Activated B cell treated with CpG ODN at 0.5 μM for 24 hours (primary cell): ENCODE measurements at regions not wholly inside any gene's neighbourhood (a gene's known extent, or its start where the extent isn't known, plus 50 kb on each side); places are given as distances from the start of the nearest gene placed in this dataset.

ENCODE experiments used
- ATAC-seq: fragments of 200-7000 bp; cut with Tn5 transposase; one replicate; pipeline ENCODE4 v1.10.0; 2021; ENCODE audit warnings: low read depth, mild to moderate bottlenecking, moderate library complexity
- CTCF ChIA-PET: fragments of 350-600 bp; sonication (Branson Sonifier 250); formaldehyde crosslinking; loops from one replicate; lab custom pipeline; 2021; ENCODE audit warnings: antibody characterized with exemption; lab: Charles Lee
- POLR2A ChIA-PET: fragments of 350-600 bp; sonication (Branson Sonifier 250); formaldehyde crosslinking; loops from one replicate; lab custom pipeline; 2021; ENCODE audit warnings: antibody characterized with exemption; lab: Charles Lee
- DNase-seq: peaks from one replicate; pipeline ENCODE4 v3.0.0; 2022
- H3K27ac Mint-ChIP-seq: one replicate; pipeline ENCODE4 v1.8.0; 2020; ENCODE audit warnings: mixed read lengths
- H3K27me3 Mint-ChIP-seq: one replicate; pipeline ENCODE4 v1.8.0; 2021; ENCODE audit warnings: mixed read lengths
- H3K36me3 Mint-ChIP-seq: one replicate; pipeline ENCODE4 v1.8.0; 2021; ENCODE audit warnings: low read depth, mixed read lengths
- H3K4me1 Mint-ChIP-seq: one replicate; pipeline ENCODE4 v1.8.0; 2021; ENCODE audit warnings: mixed read lengths
- H3K4me3 Mint-ChIP-seq: one replicate; pipeline ENCODE4 v1.8.0; 2020; ENCODE audit warnings: mild to moderate bottlenecking, mixed read lengths
- H3K9me3 Mint-ChIP-seq: one replicate; pipeline ENCODE4 v1.8.0; 2020; ENCODE audit warnings: mixed read lengths
- intact Hi-C: fragments of 100-400 bp; cut with micrococcal nuclease; formaldehyde crosslinking; loops from one replicate; pipeline ENCODE4 v1.15.1; 2024
- TF ChIP-seq, protein P1 (sequence below): fragments of 200-600 bp; IDR thresholded peaks from one replicate; pipeline ENCODE4 v1.8.0; 2022; ENCODE audit warnings: antibody characterized with exemption, mild to moderate bottlenecking

DNA sequence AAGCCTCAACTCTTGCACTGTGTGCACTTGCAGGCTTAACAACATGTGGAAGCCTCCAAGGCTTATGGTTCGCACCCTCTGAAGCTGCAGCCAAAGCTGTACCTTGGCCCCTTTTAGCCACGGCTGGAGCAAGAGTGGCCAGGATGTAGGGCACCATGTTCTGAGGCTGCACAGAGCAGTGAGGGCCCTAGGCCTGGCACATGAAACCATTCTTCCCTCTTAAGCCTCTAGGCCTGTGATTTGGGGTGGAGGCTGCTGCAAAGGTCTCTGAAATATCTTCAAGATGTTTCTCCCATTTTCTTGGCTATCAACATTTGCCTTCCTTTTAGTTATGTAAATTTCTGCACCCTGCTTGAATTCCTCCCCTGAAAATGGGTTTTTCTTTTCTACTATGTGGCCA is 161.9 kb upstream of the SPATS2L start:
- intact Hi-C loops: no loop called here
- TF ChIP-seq, protein P1, sequence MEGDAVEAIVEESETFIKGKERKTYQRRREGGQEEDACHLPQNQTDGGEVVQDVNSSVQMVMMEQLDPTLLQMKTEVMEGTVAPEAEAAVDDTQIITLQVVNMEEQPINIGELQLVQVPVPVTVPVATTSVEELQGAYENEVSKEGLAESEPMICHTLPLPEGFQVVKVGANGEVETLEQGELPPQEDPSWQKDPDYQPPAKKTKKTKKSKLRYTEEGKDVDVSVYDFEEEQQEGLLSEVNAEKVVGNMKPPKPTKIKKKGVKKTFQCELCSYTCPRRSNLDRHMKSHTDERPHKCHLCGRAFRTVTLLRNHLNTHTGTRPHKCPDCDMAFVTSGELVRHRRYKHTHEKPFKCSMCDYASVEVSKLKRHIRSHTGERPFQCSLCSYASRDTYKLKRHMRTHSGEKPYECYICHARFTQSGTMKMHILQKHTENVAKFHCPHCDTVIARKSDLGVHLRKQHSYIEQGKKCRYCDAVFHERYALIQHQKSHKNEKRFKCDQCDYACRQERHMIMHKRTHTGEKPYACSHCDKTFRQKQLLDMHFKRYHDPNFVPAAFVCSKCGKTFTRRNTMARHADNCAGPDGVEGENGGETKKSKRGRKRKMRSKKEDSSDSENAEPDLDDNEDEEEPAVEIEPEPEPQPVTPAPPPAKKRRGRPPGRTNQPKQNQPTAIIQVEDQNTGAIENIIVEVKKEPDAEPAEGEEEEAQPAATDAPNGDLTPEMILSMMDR: no peak
- Mint-ChIP-seq H3K27me3 (no peaks in the 10 kb centered on the region), H3K9me3 (peaks cover 4% of the 10 kb centered on the region), H3K4me1 (no peaks in the 10 kb centered on the region), H3K27ac (no peak overlapping the region), H3K36me3 (no peaks in the 10 kb centered on the region), H3K4me3 (no peak overlapping the region)
- ATAC-seq: no peak
- POLR2A ChIA-PET: no interaction called here
- CTCF ChIA-PET: no interaction called here
- no peak for DNase-seq

DNA sequence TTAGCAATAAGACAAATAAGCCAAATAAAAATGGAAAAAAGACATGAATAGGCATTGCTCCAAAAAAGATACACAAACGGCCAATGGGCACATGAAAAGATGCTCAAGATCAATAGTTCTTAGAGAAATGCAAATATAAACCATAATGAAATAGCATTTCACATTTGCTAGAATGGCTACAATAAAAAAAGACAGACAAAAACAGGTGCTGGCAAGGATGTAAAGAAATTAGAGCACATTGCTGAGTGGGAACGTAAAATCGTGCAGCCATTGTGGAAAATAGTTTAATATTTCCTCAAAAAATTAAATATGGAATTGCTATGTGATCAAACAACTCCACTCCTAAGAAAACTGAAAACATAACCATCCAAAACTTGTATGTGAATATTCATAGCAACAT is 160.0 kb upstream of the SPATS2L start:
- no peak overlapping the region for H3K27ac Mint-ChIP-seq
- peaks cover 13% of the 10 kb centered on the region for H3K9me3 Mint-ChIP-seq
- no peaks in the 10 kb centered on the region for H3K27me3 Mint-ChIP-seq
- ChIA-PET CTCF (no interaction called here), POLR2A (no interaction called here)
- no peaks in the 10 kb centered on the region for H3K4me1 Mint-ChIP-seq
- DNase-seq (no peak), ATAC-seq (no peak)
- TF ChIP-seq, protein P1: no peak
- H3K36me3 Mint-ChIP-seq: no peaks in the 10 kb centered on the region
- no peak overlapping the region for H3K4me3 Mint-ChIP-seq
- intact Hi-C loops: no loop called here

DNA sequence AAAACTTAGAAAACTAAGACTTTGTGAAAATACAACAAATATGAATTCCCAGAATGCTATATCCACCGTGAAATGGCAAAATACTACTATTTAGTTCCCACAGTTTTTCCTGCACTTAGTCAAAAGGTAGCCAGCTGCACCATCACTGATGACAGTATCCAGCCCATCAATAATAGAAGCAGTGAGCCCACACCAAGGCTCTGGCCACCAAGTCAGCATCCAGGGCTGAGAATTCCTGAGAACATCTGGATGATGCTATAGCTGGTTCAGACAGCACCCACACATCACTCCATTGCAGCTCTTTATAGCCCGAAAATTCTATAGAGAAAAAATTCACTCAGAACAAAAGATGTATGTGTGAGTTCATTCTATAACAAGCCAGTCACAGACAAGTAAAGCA is 159.1 kb upstream of the SPATS2L start:
- no peaks in the 10 kb centered on the region for H3K27me3 Mint-ChIP-seq

DNA sequence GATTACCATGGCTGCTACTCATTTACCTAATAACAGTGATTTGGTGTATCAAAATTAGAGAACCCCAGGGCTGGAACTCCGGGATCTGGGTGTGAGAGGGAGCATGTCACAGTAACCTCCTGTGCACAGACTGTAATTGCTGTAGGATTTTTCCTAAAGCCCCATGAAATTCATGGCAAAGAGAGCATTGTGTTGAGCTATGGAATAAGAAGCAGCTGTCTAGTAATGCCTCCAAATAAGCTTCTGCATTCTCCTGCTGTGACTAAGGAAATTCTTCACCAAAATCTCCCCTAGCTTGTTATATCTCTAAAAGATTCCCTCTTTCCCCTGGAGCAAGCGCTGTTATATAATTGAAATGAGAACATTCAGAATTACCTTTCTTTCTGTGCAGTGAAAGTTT is 158.1 kb upstream of the SPATS2L start:
- CTCF ChIA-PET: no interaction called here
- Mint-ChIP-seq H3K9me3 (peaks cover 18% of the 10 kb centered on the region), H3K27ac (no peak overlapping the region), H3K4me3 (no peak overlapping the region), H3K36me3 (no peaks in the 10 kb centered on the region), H3K27me3 (no peaks in the 10 kb centered on the region), H3K4me1 (no peaks in the 10 kb centered on the region)
- no peak for ATAC-seq
- no peak for DNase-seq
- TF ChIP-seq, protein P1: no peak
- POLR2A ChIA-PET: no interaction called here
- intact Hi-C loops: no loop called here

More for the DNA sequence above, 159.1 kb upstream of the SPATS2L start:
- TF ChIP-seq, protein P1: no peak
- ATAC-seq: no peak
- Mint-ChIP-seq H3K4me3 (no peak overlapping the region), H3K36me3 (no peaks in the 10 kb centered on the region), H3K4me1 (no peaks in the 10 kb centered on the region), H3K9me3 (peaks cover 16% of the 10 kb centered on the region), H3K27ac (no peak overlapping the region)
- no peak for DNase-seq
- intact Hi-C loops: no loop called here
- POLR2A ChIA-PET: no interaction called here
- CTCF ChIA-PET: no interaction called here

DNA sequence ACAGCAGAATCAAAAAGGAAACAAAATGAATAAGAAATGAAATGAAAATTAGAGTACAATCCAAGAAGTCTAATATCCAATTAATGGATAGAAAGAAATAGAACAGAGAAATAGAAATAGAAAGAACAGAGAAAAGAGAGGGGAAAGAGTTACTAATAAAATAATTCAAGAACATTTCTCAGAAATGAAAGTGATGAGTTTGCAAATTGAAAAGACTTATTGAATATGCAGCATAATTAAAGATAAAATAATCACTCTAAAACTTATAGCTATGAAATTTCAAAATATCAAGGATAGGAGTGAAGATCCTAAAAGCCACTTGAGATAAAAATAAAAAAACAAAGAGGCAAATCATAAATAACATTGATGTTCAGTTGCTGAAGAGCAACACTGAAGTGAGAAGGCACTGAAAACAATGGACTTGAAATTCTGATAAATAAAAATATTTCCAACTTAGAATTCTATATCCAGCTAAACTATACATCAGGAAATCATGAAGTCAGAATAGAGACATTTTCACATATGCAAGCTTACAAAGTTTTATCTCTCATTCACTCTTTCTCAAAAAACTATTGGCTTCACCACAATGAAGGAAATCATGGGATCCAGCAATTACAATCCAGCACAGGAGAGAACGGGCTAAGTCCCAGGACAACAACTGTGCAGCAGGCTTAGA is 155.9 kb upstream of the SPATS2L start:
- H3K36me3 Mint-ChIP-seq: no peaks in the 10 kb centered on the region
- H3K27ac Mint-ChIP-seq: no peak overlapping the region
- CTCF ChIA-PET: no interaction called here
- intact Hi-C loops: no loop called here
- peaks cover 17% of the 10 kb centered on the region for H3K9me3 Mint-ChIP-seq
- TF ChIP-seq, protein P1: no peak
- no peaks in the 10 kb centered on the region for H3K27me3 Mint-ChIP-seq
- DNase-seq: no peak
- ATAC-seq: no peak
- no peak overlapping the region for H3K4me3 Mint-ChIP-seq
- no peaks in the 10 kb centered on the region for H3K4me1 Mint-ChIP-seq
- POLR2A ChIA-PET: no interaction called here
